SH-SY5Y (cell line): ENCODE measurements at regions not wholly inside any gene's neighbourhood (a gene's known extent, or its start where the extent isn't known, plus 50 kb on each side); places are given as distances from the start of the nearest gene placed in this dataset.

Experiments
- GATA2 ChIP-seq: IDR thresholded peaks from 2 replicates; pipeline ENCODE4 v1.6.1; 2011; ENCODE audit warnings: mild to moderate bottlenecking, low read depth, low read length
- GATA3 ChIP-seq: IDR thresholded peaks from 2 replicates; pipeline ENCODE4 v1.6.1; 2011; ENCODE audit warnings: low read depth, mild to moderate bottlenecking, low read length, moderate library complexity

GRCh38 chr9:87387351-87388011 lies 110.2 kb upstream of the DAPK1 start:
- TF ChIP-seq GATA2 (no peak), GATA3 (no peak)
